Dedifferentiated amniotic fluid mesenchymal stem cell (primary cell): ENCODE measurements at regions not wholly inside any gene's neighbourhood (a gene's known extent, or its start where the extent isn't known, plus 50 kb on each side); places are given as distances from the start of the nearest gene placed in this dataset.
"Not testable (repeated sequence)": the region's sequence is repeated elsewhere in the genome, so short reads cannot be mapped to it uniquely, and the experiment has no call there.

Source experiments
- DNase-seq: peaks from one replicate; pipeline ENCODE4 v3.0.0-alpha.2; 2016; ENCODE audit errors: extremely low spot score

DNA sequence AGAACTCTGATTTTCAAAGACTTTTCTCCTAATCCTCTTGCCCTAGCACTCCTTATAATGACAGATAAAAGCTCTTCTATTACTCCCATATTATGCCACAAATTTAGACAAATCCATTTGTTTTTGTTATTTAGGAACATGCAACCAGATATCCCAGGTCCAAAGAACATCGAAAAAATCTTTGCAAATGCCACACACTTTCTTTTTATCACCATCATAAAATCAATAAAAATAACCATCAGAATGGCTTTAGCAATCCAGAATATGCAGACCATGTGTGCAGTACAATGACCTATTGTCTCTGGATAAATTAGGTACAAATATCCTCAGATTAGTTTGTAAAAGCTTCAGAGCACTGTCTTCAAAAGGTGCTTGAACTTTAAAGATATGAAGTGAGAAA is 376.2 kb upstream of the TCF4 start:
- no peak for DNase-seq

DNA sequence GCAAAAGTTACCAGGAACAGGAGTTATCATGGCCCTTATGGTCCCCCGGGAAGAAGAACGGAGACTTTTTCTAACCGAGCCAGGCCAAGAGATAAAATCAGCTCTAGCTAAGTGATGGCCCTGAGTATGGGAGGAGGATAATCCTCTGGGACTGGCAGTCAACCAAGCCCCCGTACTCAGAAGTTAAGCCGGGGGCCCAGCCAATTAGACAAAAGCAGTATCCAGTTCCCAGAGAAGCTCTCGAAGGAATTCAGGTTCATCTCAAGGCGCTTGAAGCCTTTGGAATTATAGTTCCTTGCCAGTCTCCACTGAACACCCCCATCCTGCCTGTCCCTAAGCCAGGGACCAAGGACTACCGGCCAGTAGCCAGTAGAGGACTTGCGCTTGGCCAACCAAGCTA is 365.3 kb upstream of the TCF4 start:
- no peak for DNase-seq

DNA sequence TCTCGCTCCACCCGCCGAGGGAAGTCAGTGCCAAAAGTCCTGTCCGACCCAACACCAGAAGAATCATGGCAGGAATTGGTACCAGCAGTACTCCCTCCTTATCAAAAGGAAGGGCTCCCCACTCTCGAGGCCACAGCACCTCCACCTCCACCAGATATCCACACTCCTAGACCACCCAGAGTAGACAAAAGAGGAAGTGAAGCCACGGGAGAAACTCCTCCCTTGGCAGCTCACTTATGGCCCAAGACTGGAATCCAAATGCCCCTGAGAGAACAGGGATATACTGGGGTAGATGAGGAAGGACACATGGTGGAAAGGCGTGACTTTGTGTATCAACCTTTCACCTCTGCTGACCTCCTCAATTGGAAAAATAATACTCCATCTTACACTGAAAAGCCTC is 363.7 kb upstream of the TCF4 start:
- DNase-seq = not testable (repeated sequence)

DNA sequence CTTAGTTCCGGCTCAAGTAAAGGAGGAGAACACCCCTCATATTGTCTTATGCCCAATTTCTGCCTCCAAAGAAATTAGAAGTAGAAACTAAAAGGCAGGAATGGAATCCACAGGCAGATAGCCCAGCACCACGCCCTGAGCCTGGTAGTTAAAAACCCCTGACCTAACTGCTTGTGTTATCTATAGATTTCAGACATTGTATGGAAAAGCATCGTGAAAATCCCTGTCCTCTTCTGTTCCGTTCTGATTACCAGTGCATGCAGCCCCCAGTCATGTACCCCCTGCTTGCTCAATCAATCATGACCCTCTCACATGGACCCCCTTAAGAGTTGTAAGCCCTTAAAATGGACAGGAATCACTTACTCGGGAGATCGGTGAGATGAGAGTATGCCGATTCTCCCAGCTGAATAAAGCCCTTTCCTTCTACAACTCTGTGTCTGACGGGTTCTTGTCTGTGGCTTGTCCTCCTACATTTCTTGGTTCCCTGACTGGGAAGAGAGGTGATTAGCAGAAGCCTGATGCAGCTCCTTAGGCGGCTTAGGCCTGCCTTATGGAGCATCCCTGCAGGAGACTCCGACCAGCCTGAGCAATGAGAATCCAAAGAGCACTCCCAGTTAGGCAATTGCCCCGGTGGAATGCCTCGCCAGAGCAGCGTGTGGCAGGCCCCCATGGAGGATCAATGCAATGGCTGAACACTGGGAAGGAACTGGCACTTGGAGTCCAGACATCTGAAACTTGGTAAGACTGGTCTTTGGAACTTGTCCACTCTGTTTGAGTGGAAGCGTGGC is 362.6 kb upstream of the TCF4 start:
- no peak for DNase-seq

DNA sequence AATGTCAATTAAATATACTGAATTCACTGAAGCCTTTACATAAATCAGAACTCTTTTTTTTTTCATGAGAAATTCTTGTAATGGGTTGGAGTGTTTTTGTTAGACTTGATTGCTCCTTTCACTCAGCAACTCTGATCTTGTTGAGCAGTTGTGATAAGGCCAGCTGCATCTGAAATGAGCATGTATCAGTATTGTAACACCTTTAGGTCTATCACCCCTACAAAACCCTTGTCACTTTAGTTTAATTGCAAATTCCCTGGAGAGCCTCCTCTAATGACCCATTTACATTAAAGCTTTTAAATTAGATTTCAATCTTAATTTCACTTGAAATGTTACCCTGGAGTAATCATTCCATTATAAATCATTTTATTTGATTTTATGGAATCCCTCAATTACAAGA is 346.8 kb upstream of the TCF4 start:
- DNase-seq = no peak

DNA sequence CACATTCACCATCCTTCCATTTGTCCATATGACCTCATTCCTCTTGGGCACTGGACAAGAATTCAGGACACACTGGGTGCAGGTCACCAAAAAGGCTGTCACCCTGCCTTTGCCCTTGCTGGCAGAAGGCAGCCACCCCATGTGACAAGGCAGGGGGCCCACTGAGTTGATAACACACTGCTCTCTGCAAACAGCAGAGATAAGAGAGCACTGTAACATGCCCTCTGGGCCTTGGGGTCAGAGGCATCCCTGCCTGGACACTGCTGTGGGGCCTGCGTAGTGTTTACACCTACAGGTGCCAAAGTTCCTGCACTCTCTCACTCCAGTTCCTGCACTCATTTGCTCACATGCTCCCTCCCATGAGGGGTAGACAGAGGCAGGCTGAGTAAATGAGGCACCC is 344.7 kb upstream of the TCF4 start:
- no peak for DNase-seq

DNA sequence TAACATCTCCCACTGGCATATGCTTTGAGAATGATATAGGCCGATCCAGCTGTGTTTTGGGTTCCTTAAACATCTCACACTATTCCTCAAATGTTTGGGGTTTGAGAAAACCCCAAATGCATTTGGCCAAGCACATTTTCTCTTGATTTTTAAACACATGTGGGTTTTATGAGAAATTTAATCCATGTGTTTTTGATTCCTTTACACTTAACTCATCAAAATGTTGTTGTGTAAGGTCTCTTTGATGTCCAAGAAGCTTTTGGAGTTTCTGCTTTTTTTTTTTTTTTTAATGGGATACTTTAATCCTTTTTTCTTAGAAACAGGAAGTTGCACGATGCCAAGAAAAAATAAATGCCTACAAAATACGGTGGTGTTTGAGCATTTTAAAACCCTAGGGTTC is 339.8 kb upstream of the TCF4 start:
- peak; percentile 49 for DNase-seq

DNA sequence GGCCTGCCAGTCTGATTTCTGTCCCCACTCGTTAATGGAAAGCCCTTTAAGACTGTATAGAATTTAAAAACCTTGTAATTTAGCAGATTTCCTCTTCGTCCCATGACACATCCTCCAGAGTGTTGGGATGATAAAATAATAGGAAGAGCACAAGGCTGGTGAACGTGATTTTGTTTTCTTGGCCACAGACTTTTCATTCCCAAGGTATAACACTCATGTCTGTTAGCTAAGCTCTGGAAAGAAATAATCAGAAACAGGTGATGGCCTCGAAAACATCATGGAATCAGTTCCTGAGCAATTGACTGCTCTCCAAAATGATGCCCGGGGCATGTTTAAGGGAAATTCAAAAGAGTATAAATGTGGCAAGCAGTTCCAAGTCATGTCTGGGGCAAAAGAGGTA is 337.8 kb upstream of the TCF4 start:
- no peak for DNase-seq

DNA sequence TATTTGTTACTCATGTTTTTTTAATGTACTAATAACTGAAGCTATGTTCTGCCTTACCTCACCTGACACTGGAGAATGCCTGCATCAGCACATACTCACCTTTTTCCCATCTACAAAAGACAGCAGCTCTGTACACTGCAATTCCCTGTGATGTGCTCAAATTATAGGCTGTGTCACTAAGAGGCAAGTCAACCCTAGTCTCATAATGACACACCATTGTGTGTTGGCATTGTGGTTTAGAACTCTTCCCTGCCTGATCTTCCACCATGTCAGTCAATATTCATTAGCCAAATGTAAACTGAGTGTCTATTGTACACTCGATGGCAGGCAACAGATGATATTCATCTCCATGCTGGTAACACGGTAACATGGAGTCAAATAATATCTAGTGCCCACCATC is 332.1 kb upstream of the TCF4 start:
- no peak for DNase-seq

DNA sequence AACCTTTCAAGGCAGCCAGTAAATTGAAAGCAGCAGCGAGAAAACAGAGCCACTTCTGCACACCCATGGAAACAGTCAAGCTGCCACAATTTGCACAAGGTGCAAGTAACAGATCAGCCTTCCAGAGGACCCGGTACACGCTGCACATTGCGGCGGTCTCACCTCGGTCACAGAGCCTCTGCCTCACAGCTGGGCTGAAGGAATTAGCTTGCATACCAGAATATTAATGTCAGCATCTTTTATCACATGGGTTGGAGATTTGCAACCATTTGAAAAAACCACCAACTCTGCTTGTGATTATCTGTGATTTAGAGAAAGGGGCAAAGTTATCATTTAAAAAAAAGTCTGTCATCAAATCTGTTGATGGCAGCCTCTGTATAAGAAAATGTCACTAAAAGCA is 330.5 kb upstream of the TCF4 start:
- DNase-seq = no peak

DNA sequence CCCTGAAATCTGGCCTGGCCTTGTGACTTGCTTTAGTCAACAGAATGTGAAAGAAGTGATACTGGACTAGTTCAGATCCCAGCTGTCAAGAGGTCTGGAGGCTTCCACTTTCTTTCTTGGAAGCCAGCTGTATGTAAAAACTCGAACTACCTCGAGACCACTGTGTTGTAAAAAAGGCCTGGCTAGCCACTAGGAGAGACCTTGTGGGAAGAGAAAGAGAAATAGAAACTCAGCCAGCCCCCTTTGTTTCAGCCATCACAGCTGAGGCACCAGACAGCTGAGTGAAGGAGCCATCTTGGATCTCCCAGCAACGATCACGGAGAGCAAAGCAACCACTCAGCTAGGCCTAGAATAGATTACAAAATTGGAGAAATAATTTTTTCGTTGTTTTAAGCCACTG is 324.9 kb upstream of the TCF4 start:
- no peak for DNase-seq

DNA sequence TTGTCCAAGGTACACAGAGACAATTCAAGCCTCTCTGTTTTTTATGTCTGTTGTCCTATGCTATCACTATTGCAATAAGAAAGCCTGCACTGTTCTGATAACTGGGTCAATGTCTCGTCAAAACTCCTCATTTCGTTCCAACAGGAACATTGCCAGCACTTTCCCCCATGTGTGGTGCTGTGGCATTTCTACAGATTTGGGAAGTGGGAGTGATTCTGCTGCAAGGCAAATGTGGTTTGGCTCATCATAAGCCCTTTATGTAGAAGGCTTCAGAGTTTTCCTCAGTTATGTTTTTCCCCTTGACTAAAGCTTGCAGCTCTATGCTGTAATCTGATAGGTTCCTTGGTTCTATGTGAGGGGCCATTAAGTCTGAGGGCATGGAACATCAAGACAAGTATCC is 324.1 kb upstream of the TCF4 start:
- DNase-seq = no peak

DNA sequence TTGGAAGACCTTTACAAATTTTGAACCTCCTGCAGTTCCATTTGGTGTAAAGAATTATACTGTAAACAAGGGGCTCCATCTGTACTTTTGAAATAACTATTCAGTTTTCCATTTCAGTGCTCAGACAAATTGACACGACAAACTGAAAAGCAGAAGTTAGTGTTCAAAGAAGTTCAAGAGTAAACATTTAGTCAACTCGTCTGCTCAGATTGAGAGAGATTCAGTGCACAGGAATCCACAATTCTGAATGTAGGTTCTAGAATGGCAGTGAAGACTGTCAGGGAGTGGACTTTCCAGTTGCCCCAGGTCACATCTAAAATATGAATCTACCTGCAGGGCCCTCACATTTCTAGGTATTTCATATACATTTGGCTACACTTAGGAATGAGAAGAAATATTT is 322.3 kb upstream of the TCF4 start:
- DNase-seq = no peak

DNA sequence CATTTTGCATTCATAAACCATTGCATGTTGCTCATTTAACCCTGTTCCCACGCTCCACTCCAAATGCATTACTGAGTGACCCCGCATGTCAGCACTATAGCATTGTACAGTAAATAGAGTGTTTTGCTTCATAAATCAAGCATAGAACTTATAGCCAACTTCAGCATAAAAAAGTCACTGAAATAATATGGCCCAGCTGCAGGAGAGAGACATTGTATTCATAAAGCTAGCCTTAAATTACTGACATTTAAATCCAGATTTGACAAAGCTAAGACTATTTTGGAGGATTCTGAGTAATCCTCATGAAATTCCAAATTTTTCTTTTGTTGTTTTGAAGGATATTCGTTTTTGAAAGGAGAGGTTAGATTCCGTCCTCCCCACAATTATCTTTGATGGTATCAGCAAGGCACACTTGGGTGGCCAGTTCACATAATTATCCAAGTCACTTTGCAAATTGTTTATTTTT is 320.9 kb upstream of the TCF4 start:
- DNase-seq = no peak

DNA sequence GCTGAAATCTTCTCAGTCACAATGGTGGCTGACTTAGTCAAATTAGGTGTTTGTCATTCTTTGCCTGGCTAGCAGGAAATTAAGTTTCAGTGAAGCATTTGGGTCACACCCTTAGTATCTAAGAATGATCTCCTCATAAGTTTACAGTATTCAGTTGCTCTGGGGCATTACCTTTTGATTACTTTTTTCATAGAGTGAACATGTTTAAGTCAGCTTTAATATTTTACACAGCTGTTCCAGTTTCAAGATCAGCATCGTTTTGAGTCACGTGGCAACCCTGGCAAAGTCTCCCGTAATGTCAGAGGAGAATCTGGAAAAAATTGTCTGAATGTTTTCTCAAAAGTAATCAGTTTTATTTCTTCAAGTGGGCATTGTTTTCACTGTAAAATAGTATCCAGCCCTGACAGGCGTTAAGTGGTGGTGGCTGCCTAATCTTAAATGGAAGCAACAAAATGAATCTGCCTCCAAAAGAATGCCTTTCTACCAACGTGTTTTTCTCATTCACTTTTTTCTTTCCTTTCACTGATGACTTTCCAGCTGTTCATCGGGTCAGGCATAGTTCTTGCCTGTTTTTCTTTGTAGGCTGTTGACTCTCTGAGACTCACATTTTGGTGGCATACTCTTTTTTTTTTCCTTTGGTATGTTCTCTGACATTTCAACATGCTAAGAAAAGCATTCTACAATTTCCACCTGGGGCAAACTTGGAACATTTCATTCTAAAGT is 319.6 kb upstream of the TCF4 start:
- DNase-seq = no peak

DNA sequence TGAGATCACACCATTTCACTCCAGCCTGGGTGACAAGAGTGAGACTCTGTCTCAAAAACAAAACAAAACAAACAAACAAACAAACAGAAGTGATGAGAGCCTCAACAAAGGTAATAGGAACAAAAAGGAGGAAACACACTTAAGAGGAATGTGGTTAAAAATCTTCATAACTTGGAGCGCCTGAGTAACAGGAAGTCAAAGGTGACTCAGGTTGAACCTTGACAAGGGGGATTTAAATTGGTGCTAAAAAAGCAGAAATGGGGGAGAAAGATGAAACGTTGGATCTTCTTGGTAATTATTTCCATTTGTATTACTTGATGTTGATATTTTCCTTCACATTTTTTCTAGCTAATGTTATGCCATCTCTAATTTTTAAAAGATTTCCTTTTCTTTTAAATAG is 318.5 kb upstream of the TCF4 start:
- DNase-seq = no peak

DNA sequence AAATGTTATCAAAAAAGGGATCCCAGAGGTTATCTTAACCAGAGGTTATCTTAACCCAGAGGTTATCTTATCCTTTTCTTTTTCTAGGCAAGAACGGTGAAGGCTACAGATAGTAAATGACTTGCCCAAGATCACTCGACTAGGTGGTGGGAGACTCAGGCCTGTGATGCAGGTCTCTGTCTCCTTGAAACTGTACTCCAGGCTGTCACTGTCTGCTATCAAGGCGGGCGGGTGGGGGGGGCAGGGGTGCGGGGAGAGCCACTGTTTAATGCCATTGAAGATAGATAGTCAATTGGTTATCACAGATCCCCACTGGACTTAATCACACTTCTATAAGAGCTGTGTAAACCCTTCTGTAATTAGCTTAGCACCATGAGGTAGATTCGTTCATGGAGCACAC is 315.9 kb upstream of the TCF4 start:
- DNase-seq = no peak

DNA sequence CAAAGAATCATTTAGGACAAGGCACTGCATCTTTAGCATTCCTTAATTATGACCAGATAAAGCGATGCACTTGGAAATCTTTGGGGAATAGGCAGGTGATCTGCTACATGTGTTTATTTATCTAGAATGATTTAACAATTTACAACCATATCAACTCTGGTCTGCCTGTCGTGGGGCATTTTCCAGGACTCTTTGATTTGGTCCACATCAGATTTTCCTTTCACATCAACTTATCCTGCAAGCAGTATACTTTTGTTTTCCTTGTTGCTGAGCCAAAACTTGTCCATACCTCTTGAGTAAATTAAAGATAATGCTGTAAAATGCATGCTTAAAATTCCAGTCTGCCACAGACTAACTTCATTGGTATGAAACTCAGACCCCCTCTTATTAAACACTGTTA is 312.4 kb upstream of the TCF4 start:
- DNase-seq = peak; percentile 18

DNA sequence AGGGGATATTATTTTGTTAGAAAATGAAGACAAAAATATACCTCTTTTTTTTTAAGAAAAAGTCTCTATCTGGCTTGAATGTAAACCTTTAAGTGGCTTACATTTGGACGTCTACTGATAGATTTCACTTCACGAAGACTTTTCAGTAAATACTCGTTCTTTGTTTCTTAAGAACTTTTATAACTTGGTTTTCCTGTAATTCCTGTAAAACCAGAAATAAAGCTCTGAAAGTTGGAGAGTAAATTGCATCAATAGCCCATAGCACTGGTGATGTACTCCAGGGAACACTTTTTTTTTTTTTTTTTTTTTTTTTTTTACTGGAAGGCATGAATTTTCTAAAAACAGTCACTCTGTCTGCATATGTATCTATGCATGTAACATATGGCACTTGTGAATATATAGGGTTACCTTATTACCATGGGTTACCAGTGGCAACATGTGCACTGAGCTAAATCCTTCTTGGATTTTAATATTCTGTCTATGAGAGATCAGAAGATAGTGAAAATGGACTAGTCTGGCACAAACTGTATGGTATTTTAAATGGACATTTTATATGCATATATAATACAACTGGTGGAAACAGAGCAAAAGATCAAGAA is 309.2 kb upstream of the TCF4 start:
- DNase-seq = no peak

DNA sequence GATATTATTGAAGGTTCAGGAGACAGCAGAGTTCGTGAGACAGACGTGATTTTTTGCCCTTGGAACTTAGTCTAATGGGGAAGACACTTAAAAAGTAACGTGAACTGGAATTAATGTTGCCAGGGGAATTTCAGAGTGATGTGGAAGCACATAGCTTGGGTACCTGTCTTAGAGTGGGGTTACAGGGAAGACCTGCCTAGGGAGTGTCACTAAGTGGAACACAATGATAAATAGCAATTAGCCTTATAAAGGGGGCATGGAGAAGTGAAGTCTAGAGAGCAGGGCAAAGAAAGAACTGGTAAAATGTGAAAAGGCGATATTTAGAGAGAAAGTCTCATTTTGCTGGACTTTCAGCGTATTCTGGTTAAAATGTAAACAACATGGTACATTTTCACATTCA is 306.0 kb upstream of the TCF4 start:
- DNase-seq = no peak

DNA sequence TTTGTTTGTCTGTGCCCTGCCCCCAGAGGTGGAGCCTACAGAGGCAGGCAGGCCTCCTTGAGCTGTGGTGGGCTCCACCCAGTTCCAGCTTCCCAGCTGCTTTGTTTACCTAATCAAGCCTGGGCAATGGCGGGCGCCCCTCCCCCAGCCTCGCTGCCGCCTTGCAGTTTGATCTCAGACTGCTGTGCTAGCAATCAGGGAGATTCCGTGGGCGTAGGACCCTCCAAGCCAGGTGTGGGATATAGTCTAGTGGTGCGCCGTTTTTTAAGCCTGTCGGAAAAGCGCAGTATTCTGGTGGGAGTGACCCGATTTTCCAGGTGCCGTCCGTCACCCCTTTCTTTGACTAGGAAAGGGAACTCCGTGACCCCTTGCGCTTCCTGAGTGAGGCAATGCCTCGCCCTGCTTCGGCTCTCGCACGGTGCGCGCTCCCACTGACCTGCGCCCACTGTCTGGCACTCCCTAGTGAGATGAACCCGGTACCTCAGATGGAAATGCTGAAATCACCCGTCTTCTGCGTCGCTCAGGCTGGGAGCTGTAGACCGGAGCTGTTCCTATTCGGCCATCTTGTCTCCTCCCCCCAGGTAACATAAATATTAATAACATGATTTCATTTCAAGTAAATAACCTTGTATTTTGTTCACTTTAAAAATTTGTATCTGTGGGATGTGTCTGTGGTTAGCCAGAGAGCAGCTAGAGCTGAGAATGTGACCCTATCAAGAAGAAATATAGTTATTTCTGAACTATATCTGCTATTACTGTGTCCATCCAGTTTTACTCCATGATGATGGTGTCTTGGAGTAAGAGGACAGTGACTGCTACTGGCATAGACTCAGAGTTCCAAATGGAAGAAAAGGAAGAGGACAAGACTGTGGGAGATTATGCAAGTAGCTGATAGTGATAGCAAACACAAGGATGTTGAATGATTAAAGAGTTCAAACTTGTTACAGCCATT is 305.1 kb upstream of the TCF4 start:
- not testable (repeated sequence) for DNase-seq

DNA sequence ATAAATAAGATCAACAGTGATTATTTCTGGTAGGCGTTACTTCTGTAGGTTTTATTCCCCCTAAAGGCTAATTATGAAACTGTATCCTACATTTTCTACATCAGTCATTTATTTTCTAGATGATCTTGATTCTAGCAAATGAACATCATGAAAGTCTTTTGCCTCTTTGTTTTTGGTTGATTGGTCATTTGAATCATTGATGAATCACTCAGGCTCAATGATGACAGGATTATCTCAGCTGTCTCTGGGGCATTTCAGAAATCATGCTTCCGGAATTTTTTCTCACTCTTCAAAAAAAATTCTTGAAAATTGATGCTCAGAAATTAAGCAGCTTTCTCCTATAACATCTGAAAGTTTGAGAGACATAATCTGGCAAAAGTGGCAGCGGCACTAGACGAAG is 298.9 kb upstream of the TCF4 start:
- no peak for DNase-seq
